Breast epithelium (tissue), 4 donors: ENCODE measurements at regions not wholly inside any gene's neighbourhood (a gene's known extent, or its start where the extent isn't known, plus 50 kb on each side); places are given as distances from the start of the nearest gene placed in this dataset.
"Not testable (repeated sequence)": the region's sequence is repeated elsewhere in the genome, so short reads cannot be mapped to it uniquely, and the experiment has no call there.

Experiments used
- DNase-seq, 2 donors: peaks; one replicate each; pipeline ENCODE4 v3.0.0-alpha.2; 2019; ENCODE audit warnings: low spot score in 2 of 2
- H3K27ac ChIP-seq, 2 donors: fragments of 200-600 bp; sonication (generic) in 1 of 2; one replicate each; pipeline ENCODE4 v1.5.1; 2016 to 2019; ENCODE audit warnings: mild to moderate bottlenecking in 1 of 2
- H3K27me3 ChIP-seq, 2 donors: fragments of 200-600 bp; sonication (generic) in 1 of 2; one replicate each; pipeline versions ENCODE4 v1.5.1 to v1.6.0; 2017 to 2019; ENCODE audit warnings: control low read depth in 1 of 2, mild to moderate bottlenecking in 1 of 2
- H3K36me3 ChIP-seq: fragments of 200-600 bp; one replicate; pipeline ENCODE4 v1.5.1; 2019
- H3K4me1 ChIP-seq, 2 donors: fragments of 200-600 bp; sonication (generic); one replicate each; pipeline ENCODE4 v1.5.1; 2016 to 2019; ENCODE audit warnings: control low read depth in 1 of 2
- H3K4me3 ChIP-seq, 3 donors: fragments of 200-600 bp; sonication (generic); 1 replicate in 2 of 3; 2 replicates in 1 of 3; pipeline ENCODE4 v1.5.1; 2016 to 2019; ENCODE audit warnings: mild to moderate bottlenecking in 3 of 3, moderate library complexity in 2 of 3
- H3K9me3 ChIP-seq, 2 donors: fragments of 200-600 bp; sonication (generic) in 1 of 2; one replicate each; pipeline ENCODE4 v1.5.1; 2016 to 2019; ENCODE audit warnings: control low read depth in 1 of 2
- POLR2A ChIP-seq: fragments of 450-650 bp; IDR thresholded peaks from one replicate; pipeline ENCODE4 v1.6.1; 2016; ENCODE audit warnings: antibody characterized with exemption, mild to moderate bottlenecking, moderate library complexity
- POLR2AphosphoS5 ChIP-seq, 3 donors: sonication (generic); formaldehyde crosslinking; IDR thresholded peaks; one replicate each; pipeline ENCODE4 v1.6.1; 2017; ENCODE audit warnings: antibody characterized with exemption in 3 of 3
- intact Hi-C: fragments of 100-400 bp; cut with DNase I; formaldehyde crosslinking; loops from one replicate; pipeline ENCODE4 v1.15.1; 2023; ENCODE audit warnings: low total_unique reads
- TF ChIP-seq, protein P1 (sequence below), 3 donors: fragments of 450-650 bp; IDR thresholded peaks; one replicate each; pipeline ENCODE4 v1.5.1; 2016 to 2017; ENCODE audit warnings: antibody characterized with exemption in 3 of 3, mild to moderate bottlenecking in 3 of 3, moderate library complexity in 3 of 3

DNA sequence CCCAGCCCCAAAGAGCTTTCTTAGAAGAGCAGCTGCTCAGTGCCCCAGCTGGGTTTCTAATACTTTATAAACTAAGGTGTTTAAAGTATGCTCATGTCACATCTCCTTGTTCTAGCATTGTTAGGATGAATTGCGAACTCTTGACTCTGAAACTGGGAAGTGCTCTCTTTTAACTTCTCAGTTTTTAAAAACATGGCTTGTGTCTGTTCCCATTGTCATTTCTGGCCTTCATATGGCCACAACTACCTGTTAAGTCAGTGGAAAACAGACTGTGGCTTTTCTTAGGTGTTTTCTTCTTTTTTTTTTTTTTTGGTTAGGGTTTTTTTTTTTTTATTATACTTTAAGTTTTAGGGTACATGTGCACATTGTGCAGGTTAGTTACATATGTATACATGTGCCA, 164.7 kb downstream of the KCNRG start:
- intact Hi-C loops, result no loop called here
- no peak for DNase-seq
- Histone ChIP-seq H3K9me3 (no peaks in the 10 kb centered on the region), H3K36me3 (no peaks in the 10 kb centered on the region), H3K4me1 (no peaks in the 10 kb centered on the region), H3K27ac (no peak overlapping the region), H3K27me3 (no peaks in the 10 kb centered on the region), H3K4me3 (no peak overlapping the region)
- TF ChIP-seq POLR2A (no peak), POLR2AphosphoS5 (IDR thresholded peaks at IDR 0.05) (no peak)
- TF ChIP-seq, protein P1, sequence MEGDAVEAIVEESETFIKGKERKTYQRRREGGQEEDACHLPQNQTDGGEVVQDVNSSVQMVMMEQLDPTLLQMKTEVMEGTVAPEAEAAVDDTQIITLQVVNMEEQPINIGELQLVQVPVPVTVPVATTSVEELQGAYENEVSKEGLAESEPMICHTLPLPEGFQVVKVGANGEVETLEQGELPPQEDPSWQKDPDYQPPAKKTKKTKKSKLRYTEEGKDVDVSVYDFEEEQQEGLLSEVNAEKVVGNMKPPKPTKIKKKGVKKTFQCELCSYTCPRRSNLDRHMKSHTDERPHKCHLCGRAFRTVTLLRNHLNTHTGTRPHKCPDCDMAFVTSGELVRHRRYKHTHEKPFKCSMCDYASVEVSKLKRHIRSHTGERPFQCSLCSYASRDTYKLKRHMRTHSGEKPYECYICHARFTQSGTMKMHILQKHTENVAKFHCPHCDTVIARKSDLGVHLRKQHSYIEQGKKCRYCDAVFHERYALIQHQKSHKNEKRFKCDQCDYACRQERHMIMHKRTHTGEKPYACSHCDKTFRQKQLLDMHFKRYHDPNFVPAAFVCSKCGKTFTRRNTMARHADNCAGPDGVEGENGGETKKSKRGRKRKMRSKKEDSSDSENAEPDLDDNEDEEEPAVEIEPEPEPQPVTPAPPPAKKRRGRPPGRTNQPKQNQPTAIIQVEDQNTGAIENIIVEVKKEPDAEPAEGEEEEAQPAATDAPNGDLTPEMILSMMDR (IDR thresholded peaks at IDR 0.05), result no peak

DNA sequence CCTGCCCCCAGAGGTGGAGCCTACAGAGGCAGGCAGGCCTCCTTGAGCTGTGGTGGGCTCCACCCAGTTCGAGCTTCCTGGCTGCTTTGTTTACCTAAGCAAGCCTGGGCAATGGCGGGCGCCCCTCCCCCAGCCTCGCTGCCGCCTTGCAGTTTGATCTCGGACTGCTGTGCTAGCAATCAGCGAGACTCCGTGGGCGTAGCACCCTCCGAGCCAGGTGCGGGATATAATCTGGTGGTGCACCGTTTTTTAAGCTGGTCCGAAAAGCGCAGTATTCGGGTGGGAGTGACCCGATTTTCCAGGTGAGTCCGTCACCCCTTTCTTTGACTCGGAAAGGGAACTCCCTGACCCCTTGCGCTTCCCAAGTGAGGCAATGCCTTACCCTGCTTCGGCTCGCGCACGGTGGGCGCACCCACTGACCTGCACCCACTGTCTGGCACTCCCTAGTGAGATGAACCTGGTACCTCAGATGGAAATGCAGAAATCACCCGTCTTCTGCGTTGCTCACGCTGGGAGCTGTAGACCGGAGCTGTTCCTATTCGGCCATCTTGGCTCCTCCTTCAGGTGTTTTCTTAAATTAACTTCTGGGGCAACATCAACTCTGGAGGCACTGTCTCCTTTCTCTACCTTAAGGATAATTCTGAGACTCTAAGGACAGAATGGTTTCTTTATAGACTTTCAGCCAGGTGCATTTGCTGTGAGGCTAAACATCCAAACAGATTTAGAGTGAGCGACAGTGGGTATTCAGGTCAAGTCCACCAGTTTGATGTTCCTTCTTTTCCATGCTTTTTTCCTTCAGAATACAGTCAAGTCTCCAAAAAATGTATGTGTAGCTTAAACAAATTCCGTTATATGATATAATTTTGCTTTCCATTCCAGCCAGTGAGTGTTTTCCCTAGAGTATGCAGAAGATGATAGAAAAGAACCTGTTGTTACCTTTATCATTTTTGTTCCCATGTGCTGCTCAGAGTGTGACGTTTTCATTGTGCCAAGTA, 170.8 kb downstream of the KCNRG start:
- H3K4me1 ChIP-seq, intact Hi-C loops, H3K4me3 ChIP-seq, H3K36me3 ChIP-seq, H3K27ac ChIP-seq, H3K27me3 ChIP-seq, DNase-seq, H3K9me3 ChIP-seq: not testable (repeated sequence)

DNA sequence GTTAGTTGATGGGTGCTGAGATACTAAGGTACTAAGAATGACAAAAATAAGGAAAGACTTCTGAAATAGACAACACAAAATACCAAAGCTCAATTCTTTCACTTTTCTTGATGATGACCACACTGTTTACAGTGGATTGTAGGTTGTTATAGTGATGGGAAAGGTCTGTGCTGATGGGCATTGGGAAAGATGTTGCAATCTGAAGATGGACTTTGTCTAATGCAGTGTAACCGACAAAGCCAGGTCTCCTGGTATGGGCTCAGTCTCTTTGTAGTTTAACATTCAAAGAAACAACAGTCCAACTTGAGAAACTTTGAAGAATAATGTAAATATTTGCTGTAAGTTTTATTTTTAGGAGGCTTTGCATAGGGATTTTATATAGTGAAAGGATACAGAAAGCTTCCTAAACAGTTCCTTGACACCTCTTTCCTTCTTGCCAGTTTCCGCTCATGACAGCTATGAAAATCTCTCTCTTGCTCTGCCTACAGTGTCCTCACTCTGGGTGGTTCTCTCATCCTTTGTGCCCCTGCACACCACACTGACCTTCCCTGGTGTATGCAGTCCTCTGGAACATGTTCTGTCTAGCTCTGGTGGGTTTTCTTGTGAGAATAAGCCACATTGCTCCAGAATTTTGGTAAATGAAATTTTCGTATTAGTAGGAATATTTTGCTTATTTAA, 172.2 kb downstream of the KCNRG start:
- no peak overlapping the region for H3K4me3 ChIP-seq
- intact Hi-C loops, result no loop called here
- DNase-seq, result no peak
- no peaks in the 10 kb centered on the region for H3K9me3 ChIP-seq
- no peaks in the 10 kb centered on the region for H3K36me3 ChIP-seq
- no peak overlapping the region for H3K27ac ChIP-seq
- TF ChIP-seq POLR2AphosphoS5 (IDR thresholded peaks at IDR 0.05) (no peak), POLR2A (no peak)
- TF ChIP-seq, protein P1 (IDR thresholded peaks at IDR 0.05), result no peak
- H3K4me1 ChIP-seq, result no peaks in the 10 kb centered on the region
- no peaks in the 10 kb centered on the region for H3K27me3 ChIP-seq

DNA sequence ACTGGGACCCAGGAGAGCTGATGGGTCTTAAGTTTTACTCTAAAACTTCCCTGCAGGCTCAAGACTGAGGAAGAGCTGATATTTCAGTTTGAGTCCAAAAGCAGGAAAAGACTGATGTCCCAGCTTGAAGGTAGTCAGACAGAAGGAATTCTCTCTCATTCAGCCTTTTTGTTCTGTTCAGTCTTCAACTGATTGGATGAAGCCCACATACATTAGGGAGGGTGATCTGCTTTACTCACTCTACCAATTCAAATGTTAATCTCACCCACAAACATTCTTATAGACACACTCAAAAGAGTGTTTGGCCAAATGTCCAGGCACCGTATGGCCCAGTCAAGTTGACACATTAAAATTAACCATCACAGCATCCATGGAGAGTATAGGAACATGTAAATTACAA, 173.5 kb downstream of the KCNRG start:
- Histone ChIP-seq H3K27ac (no peak overlapping the region), H3K27me3 (no peaks in the 10 kb centered on the region), H3K9me3 (no peaks in the 10 kb centered on the region), H3K4me1 (no peaks in the 10 kb centered on the region), H3K4me3 (no peak overlapping the region), H3K36me3 (no peaks in the 10 kb centered on the region)
- no peak for TF ChIP-seq POLR2AphosphoS5 (IDR thresholded peaks at IDR 0.05)
- TF ChIP-seq, protein P1 (IDR thresholded peaks at IDR 0.05), result no peak
- no peak for TF ChIP-seq POLR2A
- DNase-seq, result no peak
- intact Hi-C loops, result no loop called here

DNA sequence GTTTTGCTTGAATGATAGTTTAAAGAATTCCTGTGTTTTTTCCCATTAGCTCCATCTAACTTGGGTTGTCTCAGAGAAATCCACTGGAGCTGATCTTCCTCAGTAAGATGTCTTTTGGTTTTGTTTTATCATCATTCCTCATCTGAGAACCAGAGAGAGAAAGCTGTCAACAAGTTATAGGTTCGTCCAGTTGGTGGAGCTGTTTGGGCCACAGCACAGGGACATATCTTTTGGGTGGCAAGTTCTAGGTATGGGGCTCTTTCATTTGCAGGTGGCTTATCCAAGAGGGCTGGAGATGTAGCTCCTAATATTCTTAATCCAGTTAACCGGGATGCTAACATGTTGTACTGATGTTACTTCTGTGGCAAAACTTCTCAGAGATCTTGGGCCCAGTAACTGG, 174.2 kb downstream of the KCNRG start:
- TF ChIP-seq POLR2A (no peak), POLR2AphosphoS5 (IDR thresholded peaks at IDR 0.05) (no peak)
- TF ChIP-seq, protein P1 (IDR thresholded peaks at IDR 0.05), result no peak
- no peak overlapping the region for H3K4me3 ChIP-seq
- no peak for DNase-seq
- no peaks in the 10 kb centered on the region for H3K36me3 ChIP-seq
- no peak overlapping the region for H3K27ac ChIP-seq
- H3K27me3 ChIP-seq, result no peaks in the 10 kb centered on the region
- intact Hi-C loops, result no loop called here
- H3K4me1 ChIP-seq, result no peaks in the 10 kb centered on the region
- no peaks in the 10 kb centered on the region for H3K9me3 ChIP-seq
